Keratinocyte (primary cell): ENCODE measurements at regions not wholly inside any gene's neighbourhood (a gene's known extent, or its start where the extent isn't known, plus 50 kb on each side); places are given as distances from the start of the nearest gene placed in this dataset.

Source experiments
- CTCF ChIP-seq, 3 experiments: IDR thresholded peaks in 1 of 3; conservative IDR thresholded peaks in 1 of 3; optimal IDR thresholded peaks in 1 of 3; 2 replicates in 2 of 3; 3 replicates in 1 of 3; pipeline versions ENCODE3 to v1.5.1; 2011; ENCODE audit warnings: low read length in 3 of 3, mild to moderate bottlenecking in 3 of 3, moderate library complexity in 2 of 3, control low read depth in 1 of 3, inconsistent platforms in 1 of 3; ENCODE audit not compliant: insufficient read depth in 2 of 3; ENCODE audit errors: extremely low read depth in 1 of 3
- EZH2 ChIP-seq: IDR thresholded peaks from one replicate; pipeline ENCODE4 v1.6.1; 2012; ENCODE audit warnings: inconsistent platforms, mild to moderate bottlenecking, low read length, moderate library complexity

- TF ChIP-seq CTCF (optimal IDR thresholded peaks at IDR 0.05 in 1 of 3, IDR thresholded peaks at IDR 0.05 in 1 of 3, conservative IDR thresholded peaks at IDR 0.05 in 1 of 3; ENCODE audit: extremely low read depth in 1 of 3, insufficient read depth in 2 of 3, low read length in 3 of 3) (no peak), EZH2 (no peak)
Measured at GRCh38 chr22:47929073-47929472, 1166.6 kb downstream of the TBC1D22A start.
